Fibroblast of villous mesenchyme (primary cell): ENCODE measurements at regions not wholly inside any gene's neighbourhood (a gene's known extent, or its start where the extent isn't known, plus 50 kb on each side); places are given as distances from the start of the nearest gene placed in this dataset.

Experiments
- DNase-seq: peaks from one replicate; pipeline ENCODE4 v3.0.0-alpha.2; 2010; ENCODE audit warnings: low read depth
- H3K4me3 ChIP-seq: 2 replicates; pipeline ENCODE4 v1.5.1; 2011; ENCODE audit warnings: low read depth, mild to moderate bottlenecking, low read length
- CTCF ChIP-seq: IDR thresholded peaks from 2 replicates; pipeline ENCODE4 v1.5.1; 2012; ENCODE audit warnings: low read depth, mild to moderate bottlenecking, low read length; ENCODE audit not compliant: insufficient read depth

DNA sequence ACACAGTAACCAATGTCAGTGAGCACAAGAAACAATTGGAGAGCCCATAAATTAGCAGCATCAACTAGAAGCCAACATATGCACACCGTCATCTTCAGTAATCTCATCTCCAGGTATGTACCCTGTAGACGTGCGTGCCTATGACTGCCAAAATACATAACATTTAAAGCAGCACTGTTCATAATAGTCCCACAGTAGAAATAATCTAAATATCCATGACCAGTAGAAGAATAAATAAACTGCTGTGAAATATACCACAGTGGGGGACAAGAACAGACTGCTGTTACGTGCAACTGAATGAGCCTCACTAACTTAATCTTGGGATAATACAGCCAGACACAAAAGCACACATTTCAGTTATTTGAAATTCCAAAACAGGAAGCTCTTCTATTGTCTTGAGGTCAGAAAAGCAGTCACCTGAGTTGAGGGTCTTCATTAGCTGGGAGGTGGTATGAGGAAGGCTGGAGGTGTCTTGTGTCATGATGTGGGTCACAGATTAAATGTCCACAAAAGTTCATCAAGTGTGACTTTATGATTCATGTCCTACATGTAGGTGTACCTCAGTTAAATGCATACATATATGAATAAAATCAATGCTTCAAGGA, 454.2 kb upstream of the AKR1E2 start:
- DNase-seq: no peak

DNA sequence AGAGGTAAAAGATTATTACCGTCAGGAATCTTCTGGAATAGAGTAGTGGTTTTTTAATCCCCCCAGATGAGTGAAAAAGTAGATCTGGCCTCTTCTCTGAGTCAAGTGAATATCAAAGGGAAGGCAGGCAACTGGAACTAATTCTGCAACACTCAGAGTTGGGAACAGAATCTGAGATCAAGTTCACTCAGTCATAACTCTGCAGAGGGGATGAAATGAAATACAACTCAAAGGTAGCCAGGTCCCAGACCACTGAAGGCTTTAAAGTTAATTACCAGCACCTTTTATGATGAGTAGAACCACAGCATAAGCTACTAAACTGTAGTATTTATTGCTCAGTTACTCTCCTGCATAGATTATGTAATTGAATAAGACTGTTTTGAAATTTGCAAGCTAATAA, 455.6 kb upstream of the AKR1E2 start:
- no peak overlapping the region for H3K4me3 ChIP-seq
- no peak for DNase-seq
- no peak for TF ChIP-seq CTCF

More for the DNA sequence above, 454.2 kb upstream of the AKR1E2 start:
- no peak overlapping the region for H3K4me3 ChIP-seq
- no peak for TF ChIP-seq CTCF

- no peak for DNase-seq
- no peak overlapping the region for H3K4me3 ChIP-seq
- TF ChIP-seq CTCF: no peak
Observed at GRCh38 chr10:4361581-4361980, 464.4 kb upstream of the AKR1E2 start.

DNA sequence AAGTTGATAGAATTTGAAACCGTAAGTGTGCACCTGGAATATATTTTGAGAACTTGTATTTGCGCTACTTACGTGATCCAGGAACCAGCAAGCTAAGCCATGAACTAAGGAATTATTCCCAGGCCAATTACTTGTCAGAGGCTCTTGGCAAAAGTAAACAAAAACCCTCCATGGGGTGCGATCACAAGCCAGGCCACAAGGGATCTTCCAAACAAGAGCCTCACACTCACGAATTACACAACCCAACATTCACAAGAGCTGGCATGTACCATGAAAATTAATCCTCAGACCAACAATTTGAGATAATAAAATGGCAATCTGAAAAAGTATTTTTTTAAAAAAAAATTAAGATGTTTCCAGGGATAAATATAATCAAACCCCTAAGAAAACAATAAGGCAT, 467.0 kb upstream of the AKR1E2 start:
- TF ChIP-seq CTCF: no peak
- DNase-seq: peak; percentile 62

GRCh38 chr10:4357911-4358310, 468.1 kb upstream of the AKR1E2 start:
- DNase-seq: no peak
- TF ChIP-seq CTCF: no peak
- H3K4me3 ChIP-seq: no peak overlapping the region

More for the DNA sequence above, 467.0 kb upstream of the AKR1E2 start:
- H3K4me3 ChIP-seq: no peak overlapping the region

DNA sequence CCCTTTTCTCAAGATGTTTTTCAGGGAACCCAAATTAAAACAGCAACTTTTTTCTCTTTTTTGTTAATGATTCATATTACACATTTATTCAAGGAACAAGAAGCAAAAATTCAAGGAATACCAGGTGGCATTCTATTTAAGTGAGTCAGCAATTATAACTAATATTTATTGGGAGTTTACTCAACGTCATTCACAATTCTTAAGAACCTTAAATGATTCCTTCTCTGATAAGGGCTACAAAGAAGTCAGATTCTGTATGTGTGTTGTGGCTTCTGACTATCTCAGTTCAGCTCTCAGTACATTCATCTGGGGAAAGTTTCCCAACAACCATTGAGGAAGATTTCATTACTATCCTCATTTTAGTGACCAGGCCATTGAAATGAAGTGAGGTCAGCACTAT, 470.7 kb upstream of the AKR1E2 start:
- no peak for TF ChIP-seq CTCF
- H3K4me3 ChIP-seq: no peak overlapping the region
- no peak for DNase-seq

- TF ChIP-seq CTCF: no peak
- DNase-seq: peak; percentile 85
- no peak overlapping the region for H3K4me3 ChIP-seq
Observed at GRCh38 chr10:4354382-4354812, 471.6 kb upstream of the AKR1E2 start.
